ENCODE measurements at regions not wholly inside any gene's neighbourhood (a gene's known extent, or its start where the extent isn't known, plus 50 kb on each side); places are given as distances from the start of the nearest gene placed in this dataset.

GRCh38 chr11:111193924-111194490 lies 51.5 kb upstream of the POU2AF2 start:
- TF ChIP-seq CTCF (IDR thresholded peaks at IDR 0.05): no peak
- no peak for TF ChIP-seq MAX (CRISPR knock-in tag; IDR thresholded peaks at IDR 0.05)
- TF ChIP-seq RORB (CRISPR knock-in tag; IDR thresholded peaks at IDR 0.05): no peak
- no peak for TF ChIP-seq ZNF232 (CRISPR knock-in tag; IDR thresholded peaks at IDR 0.05)
- no peak for TF ChIP-seq ZNF512 (CRISPR knock-in tag; IDR thresholded peaks at IDR 0.05; ENCODE audit: borderline replicate concordance)
- no peak for TF ChIP-seq ELF4 (CRISPR knock-in tag; IDR thresholded peaks at IDR 0.05; ENCODE audit: low read depth)
- no peak for TF ChIP-seq SP1 (CRISPR knock-in tag; conservative IDR thresholded peaks at IDR 0.05)
- TF ChIP-seq USF2 (CRISPR knock-in tag; IDR thresholded peaks at IDR 0.05): no peak
- no peak for TF ChIP-seq PREB (CRISPR knock-in tag; IDR thresholded peaks at IDR 0.05; ENCODE audit: borderline replicate concordance)
- no peak for TF ChIP-seq ZNF423 (CRISPR knock-in tag; IDR thresholded peaks at IDR 0.05)
- TF ChIP-seq MYBL2 (CRISPR knock-in tag; IDR thresholded peaks at IDR 0.05): no peak
